Endothelial cell of umbilical vein (primary cell): ENCODE measurements at regions not wholly inside any gene's neighbourhood (a gene's known extent, or its start where the extent isn't known, plus 50 kb on each side); places are given as distances from the start of the nearest gene placed in this dataset.

Experiments
- BruUV-seq: library from RNA; stranded (reverse); fragments of 400-500 nt; replicated peaks from 2 replicates; lab custom pipeline; 2021; lab: Mats Ljungman, UMichigan
- CTCF ChIA-PET: fragments of 300-600, 350-600 bp; sonication (Branson Sonifier 250); formaldehyde crosslinking; loops from one replicate; lab custom pipeline; 2021; ENCODE audit warnings: antibody characterized with exemption, inconsistent platforms; lab: Charles Lee
- POLR2A ChIA-PET: fragments of 300-600, 350-600 bp; sonication (Branson Sonifier 250); formaldehyde crosslinking; loops from one replicate; lab custom pipeline; 2021; ENCODE audit warnings: antibody characterized with exemption, inconsistent platforms; lab: Charles Lee
- DNase-seq: peaks from one replicate; pipeline ENCODE4 v3.0.0-alpha.2; 2011; ENCODE audit warnings: low read depth, low spot score
- FAIRE-seq: peaks from 2 replicates; lab custom pipeline; 2011; peaks lifted over from hg19 to GRCh38; lab: Jason Lieb, UNC
- H2AFZ ChIP-seq: 2 replicates; pipeline ENCODE4 v1.6.0; 2012; ENCODE audit warnings: low read depth, low read length, control low read depth, inconsistent platforms
- H3K27ac ChIP-seq: 2 replicates; pipeline ENCODE4 v1.5.1; 2011; ENCODE audit warnings: low read depth, mild to moderate bottlenecking, control low read depth, low read length, moderate library complexity; ENCODE audit not compliant: insufficient read depth
- H3K27me3 ChIP-seq, 2 experiments: 2 replicates each; pipeline versions ENCODE4 v1.6.0 to v1.6.1; 2011; ENCODE audit warnings: low read length in 2 of 2, mixed read lengths in 1 of 2; ENCODE audit not compliant: control insufficient read depth in 2 of 2, insufficient read depth in 2 of 2
- H3K36me3 ChIP-seq, 2 experiments: 2 replicates in 1 of 2; 3 replicates in 1 of 2; pipeline ENCODE4 v1.5.1; 2011; ENCODE audit warnings: low read length in 2 of 2, mild to moderate bottlenecking in 1 of 2, moderate library complexity in 1 of 2; ENCODE audit not compliant: control insufficient read depth in 2 of 2, insufficient read depth in 2 of 2; ENCODE audit errors: extremely low read depth in 1 of 2
- H3K4me1 ChIP-seq: 3 replicates; pipeline ENCODE4 v1.5.1; 2011; ENCODE audit warnings: mild to moderate bottlenecking, low read length; ENCODE audit not compliant: control insufficient read depth, insufficient read depth; ENCODE audit errors: extremely low read depth
- H3K4me2 ChIP-seq: 2 replicates; pipeline ENCODE4 v1.6.1; 2011; ENCODE audit warnings: low read length, control low read depth, mixed read lengths; ENCODE audit not compliant: insufficient read depth
- H3K4me3 ChIP-seq, 3 experiments: fragments of 200-600 bp in 1 of 3; sonication (generic), shearing (Covaris generic) in 1 of 3; replicated peaks in 1 of 3; 2 replicates each; pipeline ENCODE4 v1.5.1; 2011 to 2016; ENCODE audit warnings: control low read depth in 3 of 3, low read length in 3 of 3, mild to moderate bottlenecking in 2 of 3, inconsistent platforms in 1 of 3, low read depth in 1 of 3, moderate library complexity in 1 of 3; ENCODE audit not compliant: insufficient read depth in 1 of 3
- H3K79me2 ChIP-seq: 2 replicates; pipeline ENCODE4 v1.6.0; 2012; ENCODE audit warnings: low read length, inconsistent platforms; ENCODE audit not compliant: control insufficient read depth, insufficient read depth
- H3K9ac ChIP-seq: replicated peaks from 2 replicates; pipeline ENCODE3; 2011; ENCODE audit warnings: low read length, control low read depth; ENCODE audit not compliant: insufficient read depth; ENCODE audit errors: extremely low read depth
- H3K9me1 ChIP-seq: replicated peaks from 3 replicates; pipeline ENCODE4 v1.6.0; 2011; ENCODE audit warnings: mild to moderate bottlenecking, low read length; ENCODE audit not compliant: control insufficient read depth, insufficient read depth; ENCODE audit errors: extremely low read depth
- H3K9me3 ChIP-seq: replicated peaks from 2 replicates; pipeline ENCODE4 v1.5.1; 2012; ENCODE audit warnings: low read length, inconsistent platforms; ENCODE audit not compliant: control insufficient read depth, insufficient read depth
- H4K20me1 ChIP-seq: replicated peaks from 2 replicates; pipeline ENCODE3; 2011; ENCODE audit warnings: mild to moderate bottlenecking, low read length; ENCODE audit not compliant: control insufficient read depth, insufficient read depth; ENCODE audit errors: extremely low read depth
- EZH2 ChIP-seq: IDR thresholded peaks from 2 replicates; pipeline ENCODE4 v1.6.1; 2012; ENCODE audit warnings: borderline replicate concordance, low read depth, mild to moderate bottlenecking, moderate library complexity, low read length, inconsistent platforms; ENCODE audit not compliant: severe bottlenecking
- FOS ChIP-seq: IDR thresholded peaks from 2 replicates; pipeline ENCODE4 v1.6.1; 2011; ENCODE audit warnings: mild to moderate bottlenecking, low read length, moderate library complexity, borderline replicate concordance; ENCODE audit not compliant: insufficient read depth
- GATA2 ChIP-seq: IDR thresholded peaks from 2 replicates; pipeline ENCODE4 v1.7.0; 2011; ENCODE audit warnings: low read depth, mild to moderate bottlenecking, moderate library complexity, mixed read lengths, low read length; ENCODE audit not compliant: insufficient read length, insufficient read depth
- MYC ChIP-seq: IDR thresholded peaks from one replicate; pipeline ENCODE4 v1.6.1; 2011; ENCODE audit warnings: mild to moderate bottlenecking, low read depth, low read length
- POLR2A ChIP-seq: IDR thresholded peaks from 2 replicates; pipeline ENCODE4 v1.6.1; 2012; ENCODE audit warnings: low read depth, mild to moderate bottlenecking, control low read depth, low read length
- dilution Hi-C: fragments of 300-500 bp; cut with MboI; formaldehyde crosslinking; loops from one replicate; pipeline ENCODE4 v1.15.0; 2019; ENCODE audit warnings: low sequenced_read_pairs; ENCODE audit not compliant: extremely low pct_ligation_motif_present
- intact Hi-C: fragments of 100-400 bp; cut with micrococcal nuclease; formaldehyde crosslinking; loops from one replicate; pipeline ENCODE4 v1.10.0; 2022
- TF ChIP-seq, protein P1 (sequence below): IDR thresholded peaks from 2 replicates; pipeline ENCODE4 v1.6.1; 2011; ENCODE audit not compliant: insufficient read depth, insufficient read length

GRCh38 chr12:130076126-130076525 is 86.1 kb upstream of the FZD10 start:
- dilution Hi-C loops = no loop called here
- TF ChIP-seq, protein P1, sequence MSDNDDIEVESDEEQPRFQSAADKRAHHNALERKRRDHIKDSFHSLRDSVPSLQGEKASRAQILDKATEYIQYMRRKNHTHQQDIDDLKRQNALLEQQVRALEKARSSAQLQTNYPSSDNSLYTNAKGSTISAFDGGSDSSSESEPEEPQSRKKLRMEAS = no peak
- TF ChIP-seq POLR2A = no peak
- TF ChIP-seq GATA2 = no peak
- no peak for TF ChIP-seq EZH2

GRCh38 chr12:130076752-130077151 is 85.5 kb upstream of the FZD10 start:
- Histone ChIP-seq H3K27ac (no peak overlapping the region), H3K4me2 (no peak overlapping the region), H3K4me1 (no peaks in the 10 kb centered on the region), H3K9me3 (peaks cover 8% of the 10 kb centered on the region), H3K79me2 (no peaks in the 10 kb centered on the region), H3K9ac (no peak overlapping the region), H3K4me3 (no peak overlapping the region), H3K9me1 (no peaks in the 10 kb centered on the region), H2AFZ (no peak overlapping the region), H3K27me3 (no peaks in the 10 kb centered on the region), H4K20me1 (no peaks in the 10 kb centered on the region), H3K36me3 (no peaks in the 10 kb centered on the region)
- ChIA-PET CTCF (no interaction called here), POLR2A (no interaction called here)
- FAIRE-seq (no peak), DNase-seq (no peak)
- TF ChIP-seq MYC (no peak), POLR2A (no peak), EZH2 (no peak), GATA2 (no peak), FOS (no peak)
- dilution Hi-C loops = no loop called here
- intact Hi-C loops = no loop called here
- BruUV-seq = no TSS peak

More at GRCh38 chr12:130076126-130076525, 86.1 kb upstream of the FZD10 start:
- H4K20me1 ChIP-seq = no peaks in the 10 kb centered on the region
- DNase-seq = no peak
- no peaks in the 10 kb centered on the region for H3K9me1 ChIP-seq
- no peak overlapping the region for H3K27ac ChIP-seq
- no peak overlapping the region for H3K9ac ChIP-seq
- POLR2A ChIA-PET = no interaction called here
- H3K27me3 ChIP-seq = no peaks in the 10 kb centered on the region
- peaks cover 8% of the 10 kb centered on the region for H3K9me3 ChIP-seq
- H3K4me2 ChIP-seq = no peak overlapping the region
- no peaks in the 10 kb centered on the region for H3K36me3 ChIP-seq
- no peaks in the 10 kb centered on the region for H3K79me2 ChIP-seq
- no peak for FAIRE-seq
- H3K4me3 ChIP-seq = no peak overlapping the region
- no peaks in the 10 kb centered on the region for H3K4me1 ChIP-seq
- intact Hi-C loops = no loop called here
- BruUV-seq = no TSS peak
- H2AFZ ChIP-seq = no peak overlapping the region
- CTCF ChIA-PET = no interaction called here
